ENCODE measurements at regions not wholly inside any gene's neighbourhood (a gene's known extent, or its start where the extent isn't known, plus 50 kb on each side); places are given as distances from the start of the nearest gene placed in this dataset.

DNA sequence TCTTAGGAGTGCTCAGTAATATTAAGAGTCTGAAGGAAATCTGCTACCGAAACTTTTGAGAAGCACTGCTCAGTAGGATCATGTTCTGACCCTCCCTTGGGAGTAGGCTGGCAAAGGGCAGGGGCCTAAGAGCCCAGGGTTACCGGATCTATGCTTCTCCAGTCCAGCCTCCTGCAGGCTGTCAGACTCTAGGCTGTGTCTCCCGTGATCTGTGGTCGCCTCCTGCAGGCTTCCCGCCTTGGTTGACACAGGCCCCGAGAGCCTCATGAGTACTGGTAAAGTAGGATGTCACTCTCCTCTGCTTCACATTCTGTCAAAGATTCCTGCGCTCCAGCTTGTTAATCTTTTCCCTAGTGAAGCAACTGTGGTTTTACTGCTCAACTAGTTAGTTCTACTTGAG, 647.8 kb upstream of the RAB6C start:
- no peak for TF ChIP-seq POLR2A (IDR thresholded peaks at IDR 0.05)
- TF ChIP-seq, protein P1, sequence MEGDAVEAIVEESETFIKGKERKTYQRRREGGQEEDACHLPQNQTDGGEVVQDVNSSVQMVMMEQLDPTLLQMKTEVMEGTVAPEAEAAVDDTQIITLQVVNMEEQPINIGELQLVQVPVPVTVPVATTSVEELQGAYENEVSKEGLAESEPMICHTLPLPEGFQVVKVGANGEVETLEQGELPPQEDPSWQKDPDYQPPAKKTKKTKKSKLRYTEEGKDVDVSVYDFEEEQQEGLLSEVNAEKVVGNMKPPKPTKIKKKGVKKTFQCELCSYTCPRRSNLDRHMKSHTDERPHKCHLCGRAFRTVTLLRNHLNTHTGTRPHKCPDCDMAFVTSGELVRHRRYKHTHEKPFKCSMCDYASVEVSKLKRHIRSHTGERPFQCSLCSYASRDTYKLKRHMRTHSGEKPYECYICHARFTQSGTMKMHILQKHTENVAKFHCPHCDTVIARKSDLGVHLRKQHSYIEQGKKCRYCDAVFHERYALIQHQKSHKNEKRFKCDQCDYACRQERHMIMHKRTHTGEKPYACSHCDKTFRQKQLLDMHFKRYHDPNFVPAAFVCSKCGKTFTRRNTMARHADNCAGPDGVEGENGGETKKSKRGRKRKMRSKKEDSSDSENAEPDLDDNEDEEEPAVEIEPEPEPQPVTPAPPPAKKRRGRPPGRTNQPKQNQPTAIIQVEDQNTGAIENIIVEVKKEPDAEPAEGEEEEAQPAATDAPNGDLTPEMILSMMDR (IDR thresholded peaks at IDR 0.05), result no peak

All from lower leg skin (tissue), 3 donors.